WTC11 (cell line): ENCODE measurements at regions not wholly inside any gene's neighbourhood (a gene's known extent, or its start where the extent isn't known, plus 50 kb on each side); places are given as distances from the start of the nearest gene placed in this dataset.

Source experiments
- AFF4 ChIP-seq: sonication (generic); formaldehyde crosslinking; IDR thresholded peaks from 2 replicates; pipeline ENCODE4 v1.8.1; 2023; ENCODE audit warnings: mild to moderate bottlenecking, missing genetic modification reagents, borderline replicate concordance
- CREM ChIP-seq: sonication (generic); formaldehyde crosslinking; IDR thresholded peaks from 2 replicates; pipeline ENCODE4 v1.8.1; 2022; ENCODE audit warnings: mild to moderate bottlenecking, missing genetic modification reagents, moderate library complexity
- CTCF ChIP-seq: fragments of 200-600 bp; IDR thresholded peaks from 2 replicates; pipeline ENCODE4 v1.8.0; 2022; ENCODE audit warnings: antibody characterized with exemption
- MLX ChIP-seq: sonication (generic); formaldehyde crosslinking; IDR thresholded peaks from 2 replicates; pipeline ENCODE4 v1.8.1; 2023; ENCODE audit warnings: mild to moderate bottlenecking, missing genetic modification reagents, moderate library complexity
- TEAD4 ChIP-seq: sonication (generic); formaldehyde crosslinking; IDR thresholded peaks from 2 replicates; pipeline ENCODE4 v1.8.0; 2022; ENCODE audit warnings: mild to moderate bottlenecking, missing genetic modification reagents
- ZNF317 ChIP-seq: sonication (generic); formaldehyde crosslinking; IDR thresholded peaks from 2 replicates; pipeline ENCODE4 v1.8.1; 2023; ENCODE audit warnings: low read depth, mild to moderate bottlenecking, moderate library complexity, missing genetic modification reagents, borderline replicate concordance
- ZNF396 ChIP-seq: fragments of 250-450 bp; sonication (Bioruptor Pico); IDR thresholded peaks from 2 replicates; pipeline ENCODE4 v1.8.0; 2021; ENCODE audit warnings: mild to moderate bottlenecking, moderate library complexity, borderline replicate concordance
- TF ChIP-seq, protein P1 (sequence below): sonication (generic); formaldehyde crosslinking; IDR thresholded peaks from 2 replicates; pipeline ENCODE4 v1.8.1; 2023; ENCODE audit warnings: mild to moderate bottlenecking, missing genetic modification reagents
- TF ChIP-seq, protein P2 (sequence below): sonication (generic); formaldehyde crosslinking; IDR thresholded peaks from 2 replicates; pipeline ENCODE4 v1.8.1; 2022; ENCODE audit warnings: mild to moderate bottlenecking, moderate library complexity, missing genetic modification reagents

DNA sequence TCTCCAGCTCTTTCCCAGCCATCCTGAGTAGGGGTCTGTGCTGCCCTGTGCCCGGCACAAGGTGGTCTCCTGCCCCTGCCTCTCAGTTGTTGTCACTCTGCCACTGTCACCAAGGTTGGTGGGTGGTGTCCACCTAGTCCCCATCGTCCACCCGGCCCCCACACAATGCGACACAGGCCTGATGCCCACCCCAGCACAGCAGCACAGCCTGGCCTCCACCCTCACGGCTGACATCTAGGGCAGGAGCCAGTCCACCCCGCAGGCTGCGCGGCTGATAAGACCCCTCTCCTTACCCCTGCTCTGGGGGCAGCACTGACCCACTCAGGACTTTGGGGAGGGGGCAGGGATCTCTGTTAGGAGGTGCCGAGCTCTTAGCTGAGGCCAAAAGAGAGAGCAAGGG, 198.3 kb downstream of the LIPI start:
- TF ChIP-seq, protein P1, sequence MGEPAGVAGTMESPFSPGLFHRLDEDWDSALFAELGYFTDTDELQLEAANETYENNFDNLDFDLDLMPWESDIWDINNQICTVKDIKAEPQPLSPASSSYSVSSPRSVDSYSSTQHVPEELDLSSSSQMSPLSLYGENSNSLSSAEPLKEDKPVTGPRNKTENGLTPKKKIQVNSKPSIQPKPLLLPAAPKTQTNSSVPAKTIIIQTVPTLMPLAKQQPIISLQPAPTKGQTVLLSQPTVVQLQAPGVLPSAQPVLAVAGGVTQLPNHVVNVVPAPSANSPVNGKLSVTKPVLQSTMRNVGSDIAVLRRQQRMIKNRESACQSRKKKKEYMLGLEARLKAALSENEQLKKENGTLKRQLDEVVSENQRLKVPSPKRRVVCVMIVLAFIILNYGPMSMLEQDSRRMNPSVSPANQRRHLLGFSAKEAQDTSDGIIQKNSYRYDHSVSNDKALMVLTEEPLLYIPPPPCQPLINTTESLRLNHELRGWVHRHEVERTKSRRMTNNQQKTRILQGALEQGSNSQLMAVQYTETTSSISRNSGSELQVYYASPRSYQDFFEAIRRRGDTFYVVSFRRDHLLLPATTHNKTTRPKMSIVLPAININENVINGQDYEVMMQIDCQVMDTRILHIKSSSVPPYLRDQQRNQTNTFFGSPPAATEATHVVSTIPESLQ (CRISPR knock-in tag): no peak
- TF ChIP-seq, protein P2, sequence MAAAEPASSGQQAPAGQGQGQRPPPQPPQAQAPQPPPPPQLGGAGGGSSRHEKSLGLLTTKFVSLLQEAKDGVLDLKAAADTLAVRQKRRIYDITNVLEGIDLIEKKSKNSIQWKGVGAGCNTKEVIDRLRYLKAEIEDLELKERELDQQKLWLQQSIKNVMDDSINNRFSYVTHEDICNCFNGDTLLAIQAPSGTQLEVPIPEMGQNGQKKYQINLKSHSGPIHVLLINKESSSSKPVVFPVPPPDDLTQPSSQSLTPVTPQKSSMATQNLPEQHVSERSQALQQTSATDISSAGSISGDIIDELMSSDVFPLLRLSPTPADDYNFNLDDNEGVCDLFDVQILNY (CRISPR knock-in tag): no peak
- TF ChIP-seq CTCF: no peak
- TF ChIP-seq CREM: no peak
- no peak for TF ChIP-seq ZNF396 (CRISPR knock-in tag)
- no peak for TF ChIP-seq AFF4 (CRISPR knock-in tag)
- TF ChIP-seq TEAD4 (CRISPR knock-in tag): no peak
- TF ChIP-seq ZNF317 (CRISPR knock-in tag): no peak
- TF ChIP-seq MLX (CRISPR knock-in tag): no peak
